Caki2 (cell line): ENCODE measurements at regions not wholly inside any gene's neighbourhood (a gene's known extent, or its start where the extent isn't known, plus 50 kb on each side); places are given as distances from the start of the nearest gene placed in this dataset.
"Not testable (repeated sequence)": the region's sequence is repeated elsewhere in the genome, so short reads cannot be mapped to it uniquely, and the experiment has no call there.

Source experiments
- DNase-seq: peaks from one replicate; pipeline ENCODE4 v3.0.0-alpha.2; 2015; ENCODE audit warnings: low read depth
- in situ Hi-C: cut with HindIII; loops from 2 replicates; pipeline ENCODE4 v1.10.0; 2016; ENCODE audit warnings: low sequenced_read_pairs, low pct_unique_long_range_greater_than_20kb, mixed read lengths

DNA sequence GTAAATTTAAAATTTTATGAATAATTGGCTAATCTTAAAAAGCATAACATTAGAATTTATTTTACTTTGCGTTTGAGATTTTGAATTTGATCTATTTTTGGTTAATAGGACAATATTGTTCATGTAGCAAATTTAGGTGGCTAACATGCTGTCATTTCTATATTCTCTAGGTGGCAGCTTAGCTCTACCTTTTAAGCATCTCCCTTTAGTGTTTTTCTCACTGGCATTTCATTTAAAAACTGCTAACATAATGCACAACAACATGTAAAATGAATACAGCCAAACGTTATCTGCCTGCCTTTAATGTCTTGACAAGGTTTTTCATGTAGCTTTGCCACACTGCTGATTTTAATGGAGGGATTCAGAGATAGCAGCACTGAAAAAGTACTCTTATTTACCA is 272.4 kb upstream of the FBXO33 start:
- DNase-seq, result no peak
- in situ Hi-C loops, result no loop called here

DNA sequence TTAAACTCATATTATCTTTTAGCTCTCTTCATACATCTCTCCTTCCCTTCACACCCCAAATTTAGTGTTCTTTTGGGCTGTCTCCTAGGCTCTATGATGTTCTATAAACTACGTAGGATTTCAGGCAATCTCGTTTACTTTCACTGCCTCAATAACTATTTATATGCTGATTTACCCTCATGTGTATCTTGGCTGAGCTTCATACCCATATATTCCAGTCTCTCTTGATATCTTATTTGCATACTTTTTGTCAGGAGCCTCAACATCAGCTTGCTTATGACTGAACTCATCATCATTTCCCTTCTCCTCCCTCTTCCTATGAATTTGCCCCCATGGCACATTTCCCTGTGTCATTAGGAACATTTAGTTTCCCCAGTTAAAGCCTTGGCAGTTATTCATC is 262.1 kb upstream of the FBXO33 start:
- DNase-seq, result no peak
- in situ Hi-C loops, result no loop called here

DNA sequence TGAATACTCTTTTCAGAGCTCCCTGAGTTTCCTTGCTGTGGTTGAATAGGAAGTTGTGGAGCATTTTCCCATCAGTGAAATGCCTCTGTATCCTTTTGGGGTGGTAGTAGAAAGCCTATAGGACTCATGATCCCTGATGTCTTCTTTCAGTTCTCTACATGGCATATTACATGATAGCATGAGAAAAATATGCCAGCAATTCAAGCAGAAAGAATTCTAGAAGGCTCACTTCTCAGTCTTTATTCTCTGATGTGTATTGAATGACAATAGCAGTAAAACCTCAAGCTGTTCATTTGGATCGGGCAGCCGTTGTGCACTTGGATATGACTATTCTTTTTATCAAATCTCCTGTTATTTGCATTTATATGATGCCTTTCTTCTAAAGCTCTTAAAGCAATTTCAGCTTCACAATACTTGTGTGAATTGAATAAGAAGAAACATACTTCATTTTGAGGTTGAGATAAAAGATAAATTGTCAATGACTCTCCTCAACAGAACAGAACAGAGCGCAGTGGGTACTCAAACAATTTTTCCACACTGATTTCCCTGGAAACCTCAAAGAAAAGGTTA is 251.5 kb upstream of the FBXO33 start:
- in situ Hi-C loops, result no loop called here
- DNase-seq, result no peak

GRCh38 chr14:39682582-39682981 is 250.3 kb upstream of the FBXO33 start:
- DNase-seq, result no peak
- in situ Hi-C loops, result no loop called here

GRCh38 chr14:39681782-39682399 is 249.7 kb upstream of the FBXO33 start:
- no peak for DNase-seq
- in situ Hi-C loops, result no loop called here

- in situ Hi-C loops, result no loop called here
- no peak for DNase-seq
Measured at GRCh38 chr14:39680777-39681176, 248.5 kb upstream of the FBXO33 start.

GRCh38 chr14:39673734-39674133 is 241.5 kb upstream of the FBXO33 start:
- in situ Hi-C loops, result no loop called here
- DNase-seq, result no peak

DNA sequence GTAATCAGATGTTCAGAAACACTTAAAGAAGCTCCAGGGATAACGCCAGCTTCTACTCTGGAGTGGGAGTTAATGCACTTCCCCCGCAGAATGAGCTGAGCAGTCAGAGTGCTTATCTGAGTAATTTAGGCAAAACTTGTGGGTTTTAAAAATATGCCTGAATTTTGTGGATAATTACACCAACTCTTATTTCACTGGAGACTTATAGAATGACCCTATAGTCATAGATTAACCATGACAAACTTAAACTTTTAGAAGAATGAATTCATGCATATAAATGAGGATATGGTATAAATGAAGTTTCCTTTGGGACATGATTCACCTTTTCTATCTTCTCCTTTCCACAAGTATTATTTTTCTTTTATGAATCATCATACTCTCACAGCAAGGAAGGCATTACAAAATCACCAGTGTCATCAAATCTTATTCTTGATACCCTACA is 241.1 kb upstream of the FBXO33 start:
- peak; percentile 15 for DNase-seq
- in situ Hi-C loops, result no loop called here

DNA sequence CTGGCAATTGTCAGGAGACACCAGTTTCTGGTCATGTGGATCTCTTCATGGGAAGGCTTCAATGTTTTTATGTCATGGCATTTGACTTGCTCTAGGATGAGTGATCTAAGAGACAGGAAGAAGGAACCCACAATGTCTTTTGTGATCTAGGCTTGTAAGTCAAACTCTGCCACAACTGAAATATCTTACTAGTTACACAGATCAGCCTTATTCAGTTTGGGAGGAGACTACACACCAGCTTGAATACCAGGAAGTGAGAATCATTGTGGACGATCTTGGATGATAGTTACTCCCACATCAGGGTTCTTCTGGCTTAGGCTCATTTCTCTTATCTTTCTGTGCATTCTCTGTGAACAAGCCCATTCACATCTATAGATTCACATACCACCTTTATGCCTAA is 236.2 kb upstream of the FBXO33 start:
- in situ Hi-C loops, result no loop called here
- no peak for DNase-seq

DNA sequence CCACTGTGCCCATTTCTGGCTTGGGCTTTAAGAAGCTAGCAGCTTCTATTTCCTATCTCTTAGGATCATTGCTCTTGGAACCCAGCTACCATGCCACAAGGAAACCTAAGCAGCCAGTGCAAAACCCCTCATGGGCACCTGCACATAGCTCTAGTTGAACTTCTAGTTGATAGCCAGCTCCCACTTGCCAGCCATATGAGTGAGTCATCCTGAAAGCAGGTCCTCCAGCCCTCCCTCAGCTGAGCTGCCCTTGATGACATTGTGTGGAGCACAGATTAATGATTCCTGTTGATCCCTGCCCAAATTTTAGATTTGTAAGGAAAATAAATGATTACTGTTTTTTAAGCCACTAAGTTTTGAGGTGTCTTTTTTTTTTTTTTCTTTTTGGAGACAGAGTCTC is 234.2 kb upstream of the FBXO33 start:
- in situ Hi-C loops, result no loop called here
- DNase-seq, result no peak

GRCh38 chr14:39665075-39665475 is 232.8 kb upstream of the FBXO33 start:
- no peak for DNase-seq
- in situ Hi-C loops, result no loop called here

GRCh38 chr14:39664646-39665045 is 232.4 kb upstream of the FBXO33 start:
- in situ Hi-C loops, result no loop called here
- DNase-seq, result no peak

- in situ Hi-C loops, result no loop called here
- no peak for DNase-seq
Measured at GRCh38 chr14:39641224-39641623, 209.0 kb upstream of the FBXO33 start.

- DNase-seq, in situ Hi-C loops: not testable (repeated sequence)
Measured at GRCh38 chr14:39639009-39639408, 206.8 kb upstream of the FBXO33 start.

DNA sequence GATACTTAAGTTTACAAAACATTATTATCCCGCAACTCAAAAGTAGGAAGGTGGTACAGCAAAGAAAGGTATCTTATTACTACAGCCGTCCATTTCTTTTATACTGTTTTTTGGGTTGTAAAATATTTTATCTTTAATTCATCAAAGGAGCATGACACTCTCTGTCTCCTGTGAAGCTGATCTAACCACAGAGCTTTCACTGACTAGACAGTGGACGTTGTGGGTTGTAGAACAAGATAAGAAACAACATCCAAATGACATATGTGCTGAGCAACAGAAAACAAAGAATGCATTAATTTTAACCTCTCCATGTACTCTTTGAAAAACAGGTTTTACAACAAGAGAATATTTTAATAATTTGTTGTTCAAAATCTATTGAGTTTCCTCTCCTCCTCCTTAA is 195.9 kb upstream of the FBXO33 start:
- DNase-seq, result no peak
- in situ Hi-C loops, result no loop called here

GRCh38 chr14:39626589-39627576 is 194.7 kb upstream of the FBXO33 start:
- no peak for DNase-seq
- in situ Hi-C loops, result no loop called here

GRCh38 chr14:39621678-39622077 is 189.4 kb upstream of the FBXO33 start:
- in situ Hi-C loops, result no loop called here
- DNase-seq, result no peak

GRCh38 chr14:39621223-39621622 is 189.0 kb upstream of the FBXO33 start:
- DNase-seq, result no peak
- in situ Hi-C loops, result no loop called here

GRCh38 chr14:39617537-39617936 is 185.3 kb upstream of the FBXO33 start:
- in situ Hi-C loops, result no loop called here
- DNase-seq, result peak; percentile 9
